ENCODE measurements at regions not wholly inside any gene's neighbourhood (a gene's known extent, or its start where the extent isn't known, plus 50 kb on each side); places are given as distances from the start of the nearest gene placed in this dataset.
"Not testable (repeated sequence)": the region's sequence is repeated elsewhere in the genome, so short reads cannot be mapped to it uniquely, and the experiment has no call there.

DNA sequence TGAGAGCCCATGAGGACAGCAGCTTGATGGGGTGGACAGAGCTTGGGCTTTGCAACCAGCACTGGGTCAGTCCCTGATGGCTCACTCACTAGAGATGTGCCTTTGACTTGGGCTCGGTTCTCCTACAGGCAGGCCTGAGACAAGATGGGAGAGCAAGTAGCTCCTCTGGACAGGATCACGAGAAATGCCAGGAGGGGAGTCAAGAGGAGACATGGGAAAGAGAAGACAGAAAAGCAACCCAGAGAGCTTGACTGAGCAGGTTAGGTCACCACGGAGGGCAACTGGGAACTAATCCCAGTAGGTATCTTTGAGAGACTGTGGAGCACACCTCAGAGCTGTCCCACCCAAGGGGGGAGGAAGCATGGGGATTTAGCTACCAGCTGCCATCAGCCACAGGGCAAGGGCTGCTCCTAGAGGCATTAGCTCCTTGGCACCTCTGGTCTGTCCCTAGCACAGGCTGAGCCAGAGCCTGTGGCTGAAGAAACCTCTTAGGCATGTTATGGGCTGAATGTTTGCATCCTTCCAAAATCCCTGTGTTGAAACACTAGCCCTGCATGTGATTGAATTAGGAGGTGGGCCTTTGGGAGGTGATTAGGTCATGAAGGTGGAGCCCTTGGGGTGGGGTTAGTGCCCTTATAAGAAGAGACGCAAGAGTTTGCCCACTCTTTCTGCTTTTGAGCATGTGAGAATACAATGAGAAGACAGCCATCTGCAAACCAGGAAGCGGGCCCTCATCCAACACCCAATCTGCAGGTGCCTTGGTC is 145.6 kb downstream of the SMIM20 start:
- H3K27ac ChIP-seq, result no peak overlapping the region

DNA sequence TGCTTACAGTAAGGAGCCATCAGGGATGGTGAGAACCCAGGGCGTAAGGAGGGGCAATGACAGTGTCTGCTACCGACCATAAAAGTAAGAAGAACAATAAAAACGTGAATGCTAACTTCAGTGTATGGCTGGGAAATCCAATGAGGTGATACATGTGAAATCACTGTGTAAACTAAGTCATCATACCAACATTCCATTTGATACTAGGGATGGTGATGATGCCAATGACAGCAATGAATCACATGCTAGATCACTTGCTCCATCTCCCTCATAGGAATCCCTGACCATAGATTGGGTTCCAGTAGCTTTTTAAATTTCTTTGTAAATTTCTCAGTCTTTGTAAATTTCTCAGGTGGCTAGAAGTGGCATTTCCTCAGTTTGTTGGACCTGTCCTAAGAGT is 146.3 kb downstream of the SMIM20 start:
- TF ChIP-seq, protein P1, sequence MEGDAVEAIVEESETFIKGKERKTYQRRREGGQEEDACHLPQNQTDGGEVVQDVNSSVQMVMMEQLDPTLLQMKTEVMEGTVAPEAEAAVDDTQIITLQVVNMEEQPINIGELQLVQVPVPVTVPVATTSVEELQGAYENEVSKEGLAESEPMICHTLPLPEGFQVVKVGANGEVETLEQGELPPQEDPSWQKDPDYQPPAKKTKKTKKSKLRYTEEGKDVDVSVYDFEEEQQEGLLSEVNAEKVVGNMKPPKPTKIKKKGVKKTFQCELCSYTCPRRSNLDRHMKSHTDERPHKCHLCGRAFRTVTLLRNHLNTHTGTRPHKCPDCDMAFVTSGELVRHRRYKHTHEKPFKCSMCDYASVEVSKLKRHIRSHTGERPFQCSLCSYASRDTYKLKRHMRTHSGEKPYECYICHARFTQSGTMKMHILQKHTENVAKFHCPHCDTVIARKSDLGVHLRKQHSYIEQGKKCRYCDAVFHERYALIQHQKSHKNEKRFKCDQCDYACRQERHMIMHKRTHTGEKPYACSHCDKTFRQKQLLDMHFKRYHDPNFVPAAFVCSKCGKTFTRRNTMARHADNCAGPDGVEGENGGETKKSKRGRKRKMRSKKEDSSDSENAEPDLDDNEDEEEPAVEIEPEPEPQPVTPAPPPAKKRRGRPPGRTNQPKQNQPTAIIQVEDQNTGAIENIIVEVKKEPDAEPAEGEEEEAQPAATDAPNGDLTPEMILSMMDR (IDR thresholded peaks at IDR 0.05), result no peak
- TF ChIP-seq POLR2A (IDR thresholded peaks at IDR 0.05) (no peak), EP300 (IDR thresholded peaks at IDR 0.05) (no peak)
- Histone ChIP-seq H3K27ac (no peak overlapping the region), H3K9me3 (peaks cover 0 to 6% (median 0%) of the 10 kb centered on the region in 4 donors), H3K27me3 (no peaks in the 10 kb centered on the region), H3K4me3 (no peak overlapping the region), H3K4me1 (peaks cover 0 to 15% (median 0%) of the 10 kb centered on the region in 4 donors), H3K36me3 (no peaks in the 10 kb centered on the region)
- WGBS, 2 donors, result 86 to 87% methylated on average over 3 of the region's 3 CpGs
- DNase-seq (ENCODE audit: low spot score in 2 of 2), result no peak

More for the DNA sequence above, 145.6 kb downstream of the SMIM20 start:
- H3K27me3 ChIP-seq, result no peaks in the 10 kb centered on the region
- no peak overlapping the region for H3K4me3 ChIP-seq
- 88 to 98% methylated on average over 5 of the region's 5 CpGs for WGBS, 2 donors
- no peaks in the 10 kb centered on the region for H3K36me3 ChIP-seq
- TF ChIP-seq POLR2A (IDR thresholded peaks at IDR 0.05) (no peak), EP300 (IDR thresholded peaks at IDR 0.05) (no peak)
- TF ChIP-seq, protein P1 (IDR thresholded peaks at IDR 0.05), result no peak
- peaks cover 0 to 6% (median 0%) of the 10 kb centered on the region in 4 donors for H3K9me3 ChIP-seq
- no peak for DNase-seq (ENCODE audit: low spot score in 2 of 2)
- peaks cover 0 to 15% (median 0%) of the 10 kb centered on the region in 4 donors for H3K4me1 ChIP-seq

DNA sequence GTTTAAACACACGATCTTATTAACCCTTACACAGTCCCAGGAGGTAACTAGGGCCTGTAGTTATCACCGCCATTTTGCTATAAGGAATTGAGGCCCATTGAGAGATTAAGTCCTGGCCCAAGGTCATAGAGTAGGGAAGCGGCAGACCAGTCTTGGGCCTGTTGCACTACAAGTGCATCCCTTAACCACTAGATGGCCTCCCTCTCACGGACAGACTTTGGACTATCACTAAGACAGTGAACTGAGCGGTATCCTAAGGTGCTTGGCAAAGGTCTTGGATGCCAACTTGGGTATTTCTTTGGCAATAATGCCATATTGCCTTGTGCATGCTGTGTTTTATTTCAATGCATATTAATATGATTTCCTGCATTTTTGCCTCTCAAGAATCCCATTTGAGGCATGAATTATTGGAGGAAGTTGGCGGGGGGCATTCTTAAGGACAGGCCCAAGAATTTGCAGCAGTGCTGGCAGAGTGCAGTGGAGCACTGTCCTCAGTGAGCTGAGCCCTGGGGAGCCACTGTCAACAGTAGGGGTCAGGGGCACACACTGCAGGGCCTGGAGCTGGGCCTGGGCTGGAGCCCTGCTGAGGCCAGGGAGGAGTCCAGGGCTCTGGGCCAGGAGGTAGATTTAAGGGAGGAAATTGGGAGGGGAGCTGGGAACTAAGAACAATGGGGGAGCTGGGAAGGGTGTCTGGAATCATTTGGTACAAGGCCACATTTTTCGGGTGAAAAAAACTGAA is 147.4 kb downstream of the SMIM20 start:
- Histone ChIP-seq H3K4me1 (peaks cover 0 to 15% (median 0%) of the 10 kb centered on the region in 4 donors), H3K4me3 (no peak overlapping the region), H3K36me3 (no peaks in the 10 kb centered on the region), H3K27ac (no peak overlapping the region), H3K9me3 (peaks cover 0 to 6% (median 0%) of the 10 kb centered on the region in 4 donors), H3K27me3 (no peaks in the 10 kb centered on the region)
- TF ChIP-seq, protein P1 (IDR thresholded peaks at IDR 0.05), result peak in 3 of 5 experiments; percentile 10 to 26 (median 13)
- TF ChIP-seq EP300 (IDR thresholded peaks at IDR 0.05), result no peak
- WGBS, 2 donors, result 79 to 82% methylated on average over 7 of the region's 7 CpGs
- DNase-seq (ENCODE audit: low spot score in 2 of 2), result no peak

DNA sequence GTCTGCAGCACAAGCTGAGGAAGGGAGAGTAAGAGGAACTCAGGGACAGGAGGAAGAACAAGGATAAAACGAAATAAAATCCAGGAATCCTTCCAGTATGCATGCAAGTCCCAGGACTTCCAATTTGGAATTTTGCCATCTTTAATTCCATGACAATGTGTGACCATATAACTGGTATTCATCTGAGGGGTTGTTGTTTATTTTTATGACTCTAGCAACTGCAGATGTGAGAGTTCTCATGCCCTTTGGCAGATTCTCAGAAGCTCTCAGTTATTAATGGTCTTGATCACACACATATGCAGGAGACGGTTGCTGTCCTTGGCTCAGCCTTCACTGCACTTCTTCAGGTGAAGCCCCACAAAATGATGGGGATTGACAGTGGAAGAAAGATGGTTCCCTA is 148.2 kb downstream of the SMIM20 start:
- Histone ChIP-seq H3K36me3 (no peaks in the 10 kb centered on the region), H3K4me3 (no peak overlapping the region), H3K27ac (no peak overlapping the region), H3K4me1 (peaks cover 0 to 15% (median 0%) of the 10 kb centered on the region in 4 donors), H3K9me3 (peaks cover 0 to 6% (median 0%) of the 10 kb centered on the region in 4 donors), H3K27me3 (no peaks in the 10 kb centered on the region)
- TF ChIP-seq, protein P1 (IDR thresholded peaks at IDR 0.05), result no peak
- TF ChIP-seq EP300 (IDR thresholded peaks at IDR 0.05) (no peak), POLR2A (IDR thresholded peaks at IDR 0.05) (no peak)
- 35 to 44% methylated on average over 2 of the region's 2 CpGs for WGBS, 2 donors
- no peak for DNase-seq (ENCODE audit: low spot score in 2 of 2)

DNA sequence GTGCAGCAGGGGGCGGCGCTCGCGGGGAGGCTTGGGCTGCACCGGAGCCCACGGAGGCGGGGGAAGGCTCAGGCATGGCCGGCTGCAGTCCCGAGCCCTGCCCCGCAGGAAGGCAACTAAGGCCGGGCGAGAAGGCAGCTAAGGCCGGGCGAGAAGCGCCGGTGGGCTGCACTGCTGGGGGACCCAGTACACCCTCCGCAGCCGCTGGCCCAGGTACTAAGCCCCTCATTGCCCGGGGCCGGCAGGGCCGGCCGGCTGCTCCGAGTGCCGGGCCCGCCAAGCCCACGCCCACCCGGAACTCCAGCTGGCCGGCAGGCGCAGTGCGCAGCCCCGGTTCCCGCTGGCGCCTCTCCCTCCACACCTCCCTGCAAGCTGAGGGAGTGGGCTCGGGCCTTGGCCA is 150.0 kb downstream of the SMIM20 start:
- H3K27me3 ChIP-seq; DNase-seq (ENCODE audit: low spot score in 2 of 2); H3K27ac ChIP-seq; H3K4me1 ChIP-seq; H3K36me3 ChIP-seq; H3K4me3 ChIP-seq; H3K9me3 ChIP-seq: not testable (repeated sequence)
- WGBS, 2 donors, result 92% methylated on average over 11 to 19 of the region's 34 CpGs

Measured in tibial nerve (tissue), 4 donors.